ENCODE measurements at regions not wholly inside any gene's neighbourhood (a gene's known extent, or its start where the extent isn't known, plus 50 kb on each side); places are given as distances from the start of the nearest gene placed in this dataset.

GRCh38 chr5:1951165-1951816 is 68.6 kb upstream of the IRX4 start:
- peaks cover 31% of the 10 kb centered on the region for H3K4me1 ChIP-seq
- no peak for DNase-seq
- H3K27me3 ChIP-seq (ENCODE audit: low read depth), result peaks cover 4% of the 10 kb centered on the region
- no peak overlapping the region for H3K27ac ChIP-seq (replicated peaks)
- TF ChIP-seq CTCF (IDR thresholded peaks at IDR 0.05; ENCODE audit: borderline replicate concordance), result no peak
- H3K4me3 ChIP-seq, result no peak overlapping the region
- no peaks in the 10 kb centered on the region for H3K36me3 ChIP-seq
- no peaks in the 10 kb centered on the region for H3K9me3 ChIP-seq (replicated peaks)
- intact Hi-C loops (cut with micrococcal nuclease), result no loop called here

- intact Hi-C loops (cut with micrococcal nuclease), result no loop called here
- H3K4me3 ChIP-seq, result no peak overlapping the region
- peaks cover 36% of the 10 kb centered on the region for H3K4me1 ChIP-seq
- peaks cover 4% of the 10 kb centered on the region for H3K27me3 ChIP-seq (ENCODE audit: low read depth)
- TF ChIP-seq CTCF (IDR thresholded peaks at IDR 0.05; ENCODE audit: borderline replicate concordance), result no peak
- no peak overlapping the region for H3K27ac ChIP-seq (replicated peaks)
- no peaks in the 10 kb centered on the region for H3K36me3 ChIP-seq
- no peak for DNase-seq
- no peaks in the 10 kb centered on the region for H3K9me3 ChIP-seq (replicated peaks)
These were observed 68.0 kb upstream of the IRX4 start for GRCh38 chr5:1950708-1951103.

- no peak overlapping the region for H3K4me3 ChIP-seq
These were observed 67.5 kb upstream of the IRX4 start for GRCh38 chr5:1950096-1950707.

GRCh38 chr5:1949253-1949652 is 66.5 kb upstream of the IRX4 start:
- Histone ChIP-seq H3K9me3 (replicated peaks) (no peaks in the 10 kb centered on the region), H3K4me3 (peak overlapping the region; percentile 57), H3K27ac (replicated peaks) (peak overlapping the region; percentile 92), H3K36me3 (no peaks in the 10 kb centered on the region), H3K4me1 (peaks cover 41% of the 10 kb centered on the region), H3K27me3 (ENCODE audit: low read depth) (peaks cover 4% of the 10 kb centered on the region)
- intact Hi-C loops (cut with micrococcal nuclease), result no loop called here
- DNase-seq, result no peak
- TF ChIP-seq CTCF (IDR thresholded peaks at IDR 0.05; ENCODE audit: borderline replicate concordance), result no peak

More at GRCh38 chr5:1950096-1950707, 67.5 kb upstream of the IRX4 start:
- Histone ChIP-seq H3K36me3 (no peaks in the 10 kb centered on the region), H3K4me1 (peaks cover 41% of the 10 kb centered on the region), H3K9me3 (replicated peaks) (no peaks in the 10 kb centered on the region), H3K27me3 (ENCODE audit: low read depth) (peaks cover 4% of the 10 kb centered on the region), H3K27ac (replicated peaks) (no peak overlapping the region)
- intact Hi-C loops (cut with micrococcal nuclease), result no loop called here
- DNase-seq, result no peak
- TF ChIP-seq CTCF (IDR thresholded peaks at IDR 0.05; ENCODE audit: borderline replicate concordance), result no peak

- peaks cover 41% of the 10 kb centered on the region for H3K4me1 ChIP-seq
- H3K9me3 ChIP-seq (replicated peaks), result no peaks in the 10 kb centered on the region
- TF ChIP-seq CTCF (IDR thresholded peaks at IDR 0.05; ENCODE audit: borderline replicate concordance), result no peak
- peak overlapping the region; percentile 57 for H3K4me3 ChIP-seq
- H3K36me3 ChIP-seq, result no peaks in the 10 kb centered on the region
- intact Hi-C loops (cut with micrococcal nuclease), result no loop called here
- DNase-seq, result peak; percentile 81
- H3K27ac ChIP-seq (replicated peaks), result peak overlapping the region; percentile 92
- H3K27me3 ChIP-seq (ENCODE audit: low read depth), result peaks cover 4% of the 10 kb centered on the region
These were observed 66.0 kb upstream of the IRX4 start for GRCh38 chr5:1948663-1949191.

Data from left ventricle myocardium inferior (tissue), 1 donor.